MG63 (cell line): ENCODE measurements at regions not wholly inside any gene's neighbourhood (a gene's known extent, or its start where the extent isn't known, plus 50 kb on each side); places are given as distances from the start of the nearest gene placed in this dataset.
"Not testable (repeated sequence)": the region's sequence is repeated elsewhere in the genome, so short reads cannot be mapped to it uniquely, and the experiment has no call there.

Experiments
- DNase-seq: peaks from one replicate; pipeline ENCODE4 v3.0.0-alpha.2; 2020
- H3K27me3 ChIP-seq: fragments of 250-450 bp; sonication (Bioruptor Pico); 2 replicates; pipeline ENCODE4 v1.5.1; 2020; ENCODE audit warnings: mild to moderate bottlenecking, moderate library complexity
- H3K36me3 ChIP-seq: fragments of 250-450 bp; sonication (Bioruptor Pico); 2 replicates; pipeline ENCODE4 v1.5.1; 2020; ENCODE audit warnings: mild to moderate bottlenecking, moderate library complexity
- H3K4me3 ChIP-seq: fragments of 250-450 bp; sonication (Bioruptor Pico); 2 replicates; pipeline ENCODE4 v1.5.1; 2020; ENCODE audit warnings: mild to moderate bottlenecking, moderate library complexity
- H3K9me3 ChIP-seq: fragments of 250-450 bp; sonication (Bioruptor Pico); 2 replicates; pipeline ENCODE4 v1.5.1; 2020; ENCODE audit warnings: mild to moderate bottlenecking, moderate library complexity

GRCh38 chr4:175093055-175093454 lies 174.9 kb downstream of the ADAM29 start:
- H3K36me3 ChIP-seq, H3K9me3 ChIP-seq, H3K27me3 ChIP-seq, DNase-seq, H3K4me3 ChIP-seq: not testable (repeated sequence)

- DNase-seq: no peak
- H3K36me3 ChIP-seq: no peaks in the 10 kb centered on the region
- no peak overlapping the region for H3K4me3 ChIP-seq
- H3K27me3 ChIP-seq: no peaks in the 10 kb centered on the region
- H3K9me3 ChIP-seq: no peaks in the 10 kb centered on the region
These were observed 185.2 kb downstream of the ADAM29 start for GRCh38 chr4:175103403-175103802.

DNA sequence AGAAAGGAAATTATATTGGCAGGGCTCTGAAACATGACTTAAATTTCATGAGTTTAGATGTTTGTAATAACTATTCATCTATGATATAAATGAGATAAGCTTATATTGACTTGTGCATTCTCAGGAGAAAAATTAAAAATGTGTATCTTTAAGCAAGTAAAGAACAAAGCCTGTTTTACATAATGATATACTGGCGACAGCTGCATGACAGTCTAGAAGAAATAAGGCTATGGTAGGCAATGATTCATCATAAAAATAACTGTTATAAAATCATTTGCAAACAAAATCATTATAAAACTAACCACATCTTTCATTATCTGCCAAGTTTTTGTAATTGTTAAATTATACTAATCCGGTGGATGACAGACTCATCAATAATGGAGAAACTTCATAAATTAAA lies 188.1 kb downstream of the ADAM29 start:
- H3K9me3 ChIP-seq: peaks cover 2% of the 10 kb centered on the region; the same call in 1 of the 2 replicates
- H3K4me3 ChIP-seq: no peak overlapping the region
- no peaks in the 10 kb centered on the region for H3K36me3 ChIP-seq
- H3K27me3 ChIP-seq: no peaks in the 10 kb centered on the region
- DNase-seq: no peak

DNA sequence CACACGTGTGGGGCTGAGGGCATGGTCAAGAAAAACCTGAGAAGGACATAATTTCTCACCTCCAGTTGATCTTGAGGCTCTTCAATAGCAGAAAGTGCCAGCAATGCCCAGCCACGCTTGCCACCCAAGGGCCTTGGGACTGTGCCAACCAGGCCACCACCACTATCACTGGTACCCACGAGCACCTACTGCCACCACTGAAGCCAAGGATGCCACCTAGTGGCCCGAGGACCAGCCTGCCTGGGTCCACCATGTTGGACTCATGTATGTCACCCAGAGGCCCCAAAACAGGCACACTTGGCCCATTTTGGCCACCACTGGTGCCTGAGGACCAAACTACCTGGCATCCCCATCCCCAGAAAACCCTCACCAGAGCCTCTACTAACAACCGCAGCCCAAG lies 191.8 kb downstream of the ADAM29 start:
- no peaks in the 10 kb centered on the region for H3K27me3 ChIP-seq
- no peak for DNase-seq
- H3K9me3 ChIP-seq: peaks cover 3% of the 10 kb centered on the region; the same call in 1 of the 2 replicates
- H3K4me3 ChIP-seq: no peak overlapping the region
- no peaks in the 10 kb centered on the region for H3K36me3 ChIP-seq

- no peaks in the 10 kb centered on the region for H3K27me3 ChIP-seq
- no peaks in the 10 kb centered on the region for H3K36me3 ChIP-seq
- H3K9me3 ChIP-seq: 0 out of 2 replicates have a peak, but pooled peaks cover 2% of the 10 kb centered on the region
- no peak overlapping the region for H3K4me3 ChIP-seq
- no peak for DNase-seq
These were observed 207.4 kb downstream of the ADAM29 start for GRCh38 chr4:175125410-175126068.

DNA sequence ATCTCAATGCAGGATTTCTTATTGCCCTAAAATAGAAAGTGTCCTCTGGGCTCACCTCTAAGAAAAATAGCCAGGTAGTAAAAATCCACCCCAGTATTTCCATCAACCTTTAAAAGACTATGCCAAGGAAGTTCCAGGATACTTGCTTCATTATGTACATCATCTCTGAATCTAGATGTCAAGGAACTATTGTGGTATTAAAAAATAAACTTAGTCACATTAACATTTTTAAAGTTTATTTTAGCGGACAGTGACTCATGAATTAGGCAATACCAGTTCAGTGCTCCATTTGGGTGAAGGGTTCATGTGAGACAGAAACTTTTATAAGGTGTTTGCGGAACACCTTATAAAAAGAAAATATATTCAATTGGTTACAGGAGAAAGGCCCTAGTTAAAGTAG lies 209.2 kb downstream of the ADAM29 start:
- no peaks in the 10 kb centered on the region for H3K27me3 ChIP-seq
- no peak for DNase-seq
- no peak overlapping the region for H3K4me3 ChIP-seq

GRCh38 chr4:175129797-175130196 lies 211.6 kb downstream of the ADAM29 start:
- H3K4me3 ChIP-seq: no peak overlapping the region
- no peaks in the 10 kb centered on the region for H3K36me3 ChIP-seq
- H3K9me3 ChIP-seq: no peaks in the 10 kb centered on the region
- DNase-seq: no peak
- no peaks in the 10 kb centered on the region for H3K27me3 ChIP-seq

More for the DNA sequence above, 209.2 kb downstream of the ADAM29 start:
- H3K9me3 ChIP-seq: 0 out of 2 replicates have a peak, but pooled peaks cover 1% of the 10 kb centered on the region
- no peaks in the 10 kb centered on the region for H3K36me3 ChIP-seq

DNA sequence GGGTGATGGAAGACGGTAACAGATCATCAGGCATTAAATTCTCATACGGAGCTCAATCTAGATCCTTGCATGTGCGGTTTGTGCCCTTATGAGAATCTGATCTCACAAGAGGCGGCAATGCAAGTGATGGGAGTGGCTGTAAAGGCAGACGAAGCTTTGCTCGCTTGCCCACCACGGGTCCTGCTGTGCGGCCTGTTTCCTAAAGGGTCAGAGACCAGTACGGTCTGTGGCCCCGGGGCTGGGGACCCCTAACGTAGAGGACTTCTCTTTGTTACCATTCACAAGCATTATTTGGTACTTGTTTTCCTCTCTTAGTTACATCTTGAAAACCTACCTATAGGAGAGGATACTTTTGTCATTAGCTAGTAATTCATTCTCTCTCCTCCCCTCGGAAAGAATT lies 221.0 kb downstream of the ADAM29 start:
- no peak overlapping the region for H3K4me3 ChIP-seq
- no peaks in the 10 kb centered on the region for H3K27me3 ChIP-seq
- no peak for DNase-seq
- no peaks in the 10 kb centered on the region for H3K36me3 ChIP-seq
- no peaks in the 10 kb centered on the region for H3K9me3 ChIP-seq

- no peak for DNase-seq
- Histone ChIP-seq H3K9me3 (no peaks in the 10 kb centered on the region), H3K27me3 (no peaks in the 10 kb centered on the region), H3K36me3 (no peaks in the 10 kb centered on the region), H3K4me3 (no peak overlapping the region)
These were observed 225.0 kb downstream of the ADAM29 start for GRCh38 chr4:175143116-175143515.

DNA sequence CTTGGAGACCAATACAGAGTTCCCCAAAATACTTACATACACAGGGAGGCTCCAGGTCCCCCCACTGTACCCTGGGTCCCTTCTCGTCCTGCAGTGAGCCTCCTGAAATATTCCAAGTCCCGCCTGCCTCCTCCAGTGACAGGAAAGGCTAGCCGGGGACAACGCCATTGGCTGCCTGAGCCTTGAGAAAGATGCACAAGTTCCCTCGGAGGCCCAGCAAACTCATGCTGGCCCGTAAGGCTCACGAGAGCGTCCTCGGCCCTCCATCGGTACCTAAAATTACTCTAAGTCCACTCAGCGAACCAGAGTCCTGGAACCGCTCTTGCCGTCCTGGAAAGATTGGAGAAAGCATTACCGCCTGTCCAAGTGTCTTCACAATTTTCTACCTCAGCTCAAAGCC lies 228.6 kb downstream of the ADAM29 start:
- H3K4me3 ChIP-seq: no peak overlapping the region
- H3K36me3 ChIP-seq: no peaks in the 10 kb centered on the region
- H3K9me3 ChIP-seq: no peaks in the 10 kb centered on the region
- no peaks in the 10 kb centered on the region for H3K27me3 ChIP-seq
- no peak for DNase-seq

- DNase-seq: no peak
- no peaks in the 10 kb centered on the region for H3K27me3 ChIP-seq
- no peaks in the 10 kb centered on the region for H3K9me3 ChIP-seq
- H3K36me3 ChIP-seq: no peaks in the 10 kb centered on the region
- no peak overlapping the region for H3K4me3 ChIP-seq
These were observed 229.1 kb downstream of the ADAM29 start for GRCh38 chr4:175147233-175147632.

- DNase-seq: no peak
- H3K36me3 ChIP-seq: no peaks in the 10 kb centered on the region
- H3K27me3 ChIP-seq: no peaks in the 10 kb centered on the region
- H3K9me3 ChIP-seq: no peaks in the 10 kb centered on the region
- no peak overlapping the region for H3K4me3 ChIP-seq
These were observed 247.9 kb downstream of the ADAM29 start for GRCh38 chr4:175166020-175166419.

GRCh38 chr4:175176710-175177109 lies 258.6 kb downstream of the ADAM29 start:
- Histone ChIP-seq H3K9me3 (no peaks in the 10 kb centered on the region), H3K4me3 (peak overlapping the region; percentile 36), H3K27me3 (no peaks in the 10 kb centered on the region), H3K36me3 (no peaks in the 10 kb centered on the region)
- DNase-seq: no peak

GRCh38 chr4:175190654-175191053 lies 272.5 kb downstream of the ADAM29 start:
- no peaks in the 10 kb centered on the region for H3K36me3 ChIP-seq
- H3K4me3 ChIP-seq: no peak overlapping the region
- peaks cover 3% of the 10 kb centered on the region; the same call in 1 of the 2 replicates for H3K27me3 ChIP-seq
- DNase-seq: no peak
- H3K9me3 ChIP-seq: no peaks in the 10 kb centered on the region

GRCh38 chr4:175198056-175198455 lies 279.9 kb downstream of the ADAM29 start:
- Histone ChIP-seq H3K9me3 (no peaks in the 10 kb centered on the region), H3K27me3 (no peaks in the 10 kb centered on the region), H3K4me3 (no peak overlapping the region), H3K36me3 (no peaks in the 10 kb centered on the region)
- no peak for DNase-seq

DNA sequence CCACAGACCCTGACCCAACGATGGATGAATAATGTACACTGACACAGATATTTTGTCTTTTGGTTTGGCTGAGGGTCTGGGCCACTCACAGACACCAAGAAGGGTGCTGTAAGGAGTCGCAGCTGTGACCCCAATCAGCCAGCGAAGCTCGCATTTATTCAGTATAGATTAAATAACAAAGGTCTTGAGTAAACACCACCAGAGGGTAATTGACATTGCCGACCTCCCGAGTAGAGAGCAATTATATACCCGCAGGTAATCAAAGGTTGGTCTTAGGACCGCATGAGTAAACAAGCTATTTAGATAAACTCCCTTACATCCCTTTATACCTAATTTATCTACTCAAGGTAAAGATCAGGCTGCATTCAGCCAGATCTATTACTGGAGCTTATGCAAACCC lies 297.1 kb downstream of the ADAM29 start:
- Histone ChIP-seq H3K36me3 (no peaks in the 10 kb centered on the region), H3K4me3 (no peak overlapping the region), H3K9me3 (no peaks in the 10 kb centered on the region), H3K27me3 (no peaks in the 10 kb centered on the region)
- DNase-seq: no peak

DNA sequence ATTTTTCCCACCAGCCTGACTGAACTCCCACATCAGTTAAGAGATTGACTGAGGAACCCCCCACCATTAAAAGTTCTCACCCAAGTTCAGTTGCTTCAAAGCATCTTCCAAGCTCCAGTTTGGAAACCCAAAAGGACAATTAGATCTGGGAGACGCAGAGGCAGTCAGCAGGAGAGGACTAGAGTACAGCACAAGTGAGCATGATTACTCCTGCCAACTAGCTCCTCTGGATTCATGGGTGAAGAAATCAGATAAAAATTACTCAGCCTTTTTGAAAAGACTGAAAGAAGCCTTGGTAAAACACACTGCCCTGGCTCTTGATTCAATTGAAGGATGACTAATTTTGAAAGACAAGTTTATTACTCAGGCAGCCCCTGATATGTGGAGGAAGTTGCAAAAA lies 297.5 kb downstream of the ADAM29 start:
- DNase-seq: no peak
- Histone ChIP-seq H3K27me3 (no peaks in the 10 kb centered on the region), H3K4me3 (no peak overlapping the region), H3K36me3 (no peaks in the 10 kb centered on the region), H3K9me3 (no peaks in the 10 kb centered on the region)

GRCh38 chr4:175229154-175229553 lies 311.0 kb downstream of the ADAM29 start:
- no peak overlapping the region for H3K4me3 ChIP-seq
- H3K36me3 ChIP-seq: no peaks in the 10 kb centered on the region
- no peaks in the 10 kb centered on the region for H3K27me3 ChIP-seq
- no peaks in the 10 kb centered on the region for H3K9me3 ChIP-seq
- DNase-seq: no peak

DNA sequence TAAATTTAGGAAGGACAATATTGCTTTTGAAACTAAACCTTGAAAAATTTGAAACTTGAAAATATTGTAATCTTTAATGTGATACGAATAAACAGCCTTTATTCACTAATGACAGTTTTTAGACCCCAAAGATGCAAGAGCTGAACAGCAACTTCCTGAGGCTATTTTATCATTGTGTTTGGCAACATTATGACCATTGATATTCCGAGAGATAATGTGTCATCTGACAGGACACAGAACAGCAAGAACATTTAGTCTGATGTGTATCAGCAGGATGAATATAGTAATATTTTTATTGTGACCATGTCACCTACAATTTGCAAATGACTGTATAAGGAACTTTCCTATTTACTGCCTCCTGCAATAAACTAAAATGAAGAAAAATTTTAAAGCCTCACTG lies 316.0 kb downstream of the ADAM29 start:
- no peak for DNase-seq
- H3K4me3 ChIP-seq: no peak overlapping the region
- no peaks in the 10 kb centered on the region for H3K36me3 ChIP-seq

More for the DNA sequence above, 316.0 kb downstream of the ADAM29 start:
- Histone ChIP-seq H3K27me3 (no peaks in the 10 kb centered on the region), H3K9me3 (no peaks in the 10 kb centered on the region)
